22Rv1 (cell line): ENCODE measurements at regions not wholly inside any gene's neighbourhood (a gene's known extent, or its start where the extent isn't known, plus 50 kb on each side); places are given as distances from the start of the nearest gene placed in this dataset.

ENCODE experiments used
- CTCF ChIP-seq: fragments of 450-650 bp; IDR thresholded peaks from 2 replicates; pipeline ENCODE4 v1.5.1; 2017; ENCODE audit warnings: mild to moderate bottlenecking
- ZFX ChIP-seq: fragments of 450-650 bp; IDR thresholded peaks from 2 replicates; pipeline ENCODE4 v1.6.1; 2017; ENCODE audit warnings: antibody characterized with exemption, borderline replicate concordance

- TF ChIP-seq CTCF (no peak), ZFX (no peak)
Observed at GRCh38 chr5:82922086-82922734, 155.0 kb downstream of the TMEM167A start.
